ENCODE measurements at regions not wholly inside any gene's neighbourhood (a gene's known extent, or its start where the extent isn't known, plus 50 kb on each side); places are given as distances from the start of the nearest gene placed in this dataset.

DNA sequence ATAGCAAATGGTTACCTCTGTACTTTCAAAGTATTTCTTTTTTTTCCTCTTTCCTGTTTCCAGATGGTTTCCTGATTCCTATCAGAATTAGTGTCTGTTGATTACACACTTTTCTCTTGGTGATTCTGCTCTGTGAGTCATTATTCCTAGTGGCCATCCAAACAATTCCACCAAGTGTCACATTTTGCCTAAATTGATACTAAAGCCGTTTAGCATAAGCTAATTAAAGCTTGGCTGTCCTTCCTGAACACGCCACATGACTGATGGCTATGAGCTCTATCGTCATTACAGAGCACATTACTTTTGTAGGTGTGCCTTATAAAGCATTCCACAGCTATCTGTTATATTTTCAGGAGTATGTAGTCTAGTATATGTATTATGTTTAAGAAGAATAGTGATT, 671.2 kb downstream of the CDH8 start:
- no peak for TF ChIP-seq EZH2phosphoT487 (IDR thresholded peaks at IDR 0.05; ENCODE audit: borderline replicate concordance, low read length)
- no peaks in the 10 kb centered on the region for H4K20me1 ChIP-seq (ENCODE audit: control insufficient read depth, insufficient read depth, low read depth, low read length)
- no peaks in the 10 kb centered on the region for H3K9me2 ChIP-seq (replicated peaks; ENCODE audit: control insufficient read depth, low read length)
- no peak overlapping the region for H3K4me2 ChIP-seq (ENCODE audit: low read length)
- H3F3A ChIP-seq (ENCODE audit: control insufficient read depth, insufficient read depth): no peaks in the 10 kb centered on the region
- no peaks in the 10 kb centered on the region for H3K4me1 ChIP-seq (ENCODE audit: control insufficient read depth, low read length)
- H3K79me2 ChIP-seq (ENCODE audit: control insufficient read depth, low read length): no peaks in the 10 kb centered on the region
- H3K36me3 ChIP-seq (ENCODE audit: control insufficient read depth, low read length): no peaks in the 10 kb centered on the region
- no peaks in the 10 kb centered on the region for H3K9me3 ChIP-seq (ENCODE audit: control insufficient read depth, insufficient read depth, low read length)
- no peaks in the 10 kb centered on the region for H3K27me3 ChIP-seq (ENCODE audit: control insufficient read depth, low read length)
- no peak overlapping the region for H3K4me3 ChIP-seq (ENCODE audit: low read length)
- H3K27ac ChIP-seq (ENCODE audit: low read depth, low read length): no peak overlapping the region

DNA sequence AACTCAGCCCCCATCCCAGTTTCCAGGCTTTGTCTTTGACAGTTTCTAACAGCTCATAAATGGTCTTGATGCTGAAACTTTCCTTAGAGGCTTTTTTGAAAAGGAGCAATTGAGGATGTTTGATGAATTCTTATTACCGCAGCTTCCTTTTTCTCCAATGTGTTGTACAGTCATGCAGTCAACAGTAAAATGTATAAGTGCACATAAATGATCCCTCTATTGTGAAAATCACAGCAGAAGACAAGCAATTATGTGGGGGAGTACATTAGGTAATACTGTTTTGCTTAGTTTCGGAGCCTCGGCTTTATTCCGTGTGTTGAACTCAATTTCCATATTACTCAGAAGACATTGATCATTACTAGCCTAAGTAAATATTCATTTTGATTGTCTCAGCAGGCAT, 673.7 kb downstream of the CDH8 start:
- Histone ChIP-seq H3K79me2 (ENCODE audit: control insufficient read depth, low read length) (no peaks in the 10 kb centered on the region), H3K27ac (ENCODE audit: low read depth, low read length) (no peak overlapping the region), H3K9me3 (ENCODE audit: control insufficient read depth, insufficient read depth, low read length) (no peaks in the 10 kb centered on the region), H3K27me3 (ENCODE audit: control insufficient read depth, low read length) (no peaks in the 10 kb centered on the region), H3F3A (ENCODE audit: control insufficient read depth, insufficient read depth) (no peaks in the 10 kb centered on the region), H3K9me2 (replicated peaks; ENCODE audit: control insufficient read depth, low read length) (no peaks in the 10 kb centered on the region), H3K4me1 (ENCODE audit: control insufficient read depth, low read length) (no peaks in the 10 kb centered on the region), H3K4me2 (ENCODE audit: low read length) (no peak overlapping the region), H3K36me3 (ENCODE audit: control insufficient read depth, low read length) (no peaks in the 10 kb centered on the region), H3K4me3 (ENCODE audit: low read length) (no peak overlapping the region), H4K20me1 (ENCODE audit: control insufficient read depth, insufficient read depth, low read depth, low read length) (no peaks in the 10 kb centered on the region)
- TF ChIP-seq EZH2phosphoT487 (IDR thresholded peaks at IDR 0.05; ENCODE audit: borderline replicate concordance, low read length): no peak
- TF ChIP-seq, protein P1, sequence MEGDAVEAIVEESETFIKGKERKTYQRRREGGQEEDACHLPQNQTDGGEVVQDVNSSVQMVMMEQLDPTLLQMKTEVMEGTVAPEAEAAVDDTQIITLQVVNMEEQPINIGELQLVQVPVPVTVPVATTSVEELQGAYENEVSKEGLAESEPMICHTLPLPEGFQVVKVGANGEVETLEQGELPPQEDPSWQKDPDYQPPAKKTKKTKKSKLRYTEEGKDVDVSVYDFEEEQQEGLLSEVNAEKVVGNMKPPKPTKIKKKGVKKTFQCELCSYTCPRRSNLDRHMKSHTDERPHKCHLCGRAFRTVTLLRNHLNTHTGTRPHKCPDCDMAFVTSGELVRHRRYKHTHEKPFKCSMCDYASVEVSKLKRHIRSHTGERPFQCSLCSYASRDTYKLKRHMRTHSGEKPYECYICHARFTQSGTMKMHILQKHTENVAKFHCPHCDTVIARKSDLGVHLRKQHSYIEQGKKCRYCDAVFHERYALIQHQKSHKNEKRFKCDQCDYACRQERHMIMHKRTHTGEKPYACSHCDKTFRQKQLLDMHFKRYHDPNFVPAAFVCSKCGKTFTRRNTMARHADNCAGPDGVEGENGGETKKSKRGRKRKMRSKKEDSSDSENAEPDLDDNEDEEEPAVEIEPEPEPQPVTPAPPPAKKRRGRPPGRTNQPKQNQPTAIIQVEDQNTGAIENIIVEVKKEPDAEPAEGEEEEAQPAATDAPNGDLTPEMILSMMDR (IDR thresholded peaks at IDR 0.05; ENCODE audit: low read depth, low read length, poor library complexity, severe bottlenecking): no peak

DNA sequence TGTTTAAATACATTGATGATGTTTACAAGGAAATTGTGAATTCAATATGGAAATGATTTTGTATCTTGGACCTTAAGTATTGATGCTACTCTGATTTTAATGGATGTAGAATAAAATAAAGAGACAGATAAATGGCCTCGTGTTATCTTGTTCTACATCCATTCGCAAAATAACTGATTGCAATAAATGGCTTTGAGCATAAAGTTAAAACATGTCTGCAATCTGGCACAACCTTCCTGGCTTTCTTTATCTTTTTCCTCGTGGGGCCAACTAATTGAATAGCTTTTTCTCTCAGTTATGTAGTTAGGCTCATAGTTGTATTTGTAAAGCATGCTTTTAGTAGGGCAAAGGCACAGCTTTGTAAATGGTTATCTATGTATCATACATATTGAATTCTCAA, 691.4 kb downstream of the CDH8 start:
- Histone ChIP-seq H3K4me3 (ENCODE audit: low read length) (no peak overlapping the region), H3K4me1 (ENCODE audit: control insufficient read depth, low read length) (no peaks in the 10 kb centered on the region), H3K9me3 (ENCODE audit: control insufficient read depth, insufficient read depth, low read length) (no peaks in the 10 kb centered on the region), H3K36me3 (ENCODE audit: control insufficient read depth, low read length) (no peaks in the 10 kb centered on the region), H3K27ac (ENCODE audit: low read depth, low read length) (no peak overlapping the region), H3K4me2 (ENCODE audit: low read length) (no peak overlapping the region), H3K79me2 (ENCODE audit: control insufficient read depth, low read length) (no peaks in the 10 kb centered on the region), H4K20me1 (ENCODE audit: control insufficient read depth, insufficient read depth, low read depth, low read length) (no peaks in the 10 kb centered on the region), H3K27me3 (ENCODE audit: control insufficient read depth, low read length) (no peaks in the 10 kb centered on the region), H3F3A (ENCODE audit: control insufficient read depth, insufficient read depth) (no peaks in the 10 kb centered on the region), H3K9me2 (replicated peaks; ENCODE audit: control insufficient read depth, low read length) (no peaks in the 10 kb centered on the region)
- TF ChIP-seq EZH2phosphoT487 (IDR thresholded peaks at IDR 0.05; ENCODE audit: borderline replicate concordance, low read length): no peak
- TF ChIP-seq, protein P1 (IDR thresholded peaks at IDR 0.05; ENCODE audit: low read depth, low read length, poor library complexity, severe bottlenecking): no peak

DNA sequence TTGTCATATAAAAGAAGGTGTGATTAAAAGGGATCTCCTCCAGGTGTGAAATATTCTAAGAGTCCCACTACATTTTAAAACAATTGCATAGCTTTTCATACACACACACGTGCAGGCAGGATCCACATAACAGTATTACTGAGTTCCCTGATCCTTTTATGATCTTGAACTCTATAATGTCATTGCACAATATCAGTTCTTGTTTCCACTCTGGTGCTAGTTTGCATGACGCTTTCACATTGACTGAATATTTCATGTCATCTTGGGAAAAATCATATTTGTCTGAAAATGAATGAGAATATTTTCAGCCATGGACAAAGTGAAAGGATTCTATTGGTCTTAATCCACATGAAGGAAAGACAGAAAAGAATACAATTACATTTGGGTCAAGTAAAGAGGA, 703.8 kb downstream of the CDH8 start:
- H3K4me1 ChIP-seq (ENCODE audit: control insufficient read depth, low read length): no peaks in the 10 kb centered on the region
- H3F3A ChIP-seq (ENCODE audit: control insufficient read depth, insufficient read depth): no peaks in the 10 kb centered on the region
- H4K20me1 ChIP-seq (ENCODE audit: control insufficient read depth, insufficient read depth, low read depth, low read length): no peaks in the 10 kb centered on the region
- H3K4me2 ChIP-seq (ENCODE audit: low read length): no peak overlapping the region
- no peaks in the 10 kb centered on the region for H3K79me2 ChIP-seq (ENCODE audit: control insufficient read depth, low read length)
- no peak overlapping the region for H3K27ac ChIP-seq (ENCODE audit: low read depth, low read length)
- H3K27me3 ChIP-seq (ENCODE audit: control insufficient read depth, low read length): no peaks in the 10 kb centered on the region
- no peaks in the 10 kb centered on the region for H3K36me3 ChIP-seq (ENCODE audit: control insufficient read depth, low read length)
- no peak for TF ChIP-seq EZH2phosphoT487 (IDR thresholded peaks at IDR 0.05; ENCODE audit: borderline replicate concordance, low read length)
- TF ChIP-seq, protein P1 (IDR thresholded peaks at IDR 0.05; ENCODE audit: low read depth, low read length, poor library complexity, severe bottlenecking): no peak
- H3K9me2 ChIP-seq (replicated peaks; ENCODE audit: control insufficient read depth, low read length): no peaks in the 10 kb centered on the region
- no peak overlapping the region for H3K4me3 ChIP-seq (ENCODE audit: low read length)
- H3K9me3 ChIP-seq (ENCODE audit: control insufficient read depth, insufficient read depth, low read length): no peaks in the 10 kb centered on the region

Data from DOHH2 (cell line).